Adrenal gland (tissue), 9 donors: ENCODE measurements at regions not wholly inside any gene's neighbourhood (a gene's known extent, or its start where the extent isn't known, plus 50 kb on each side); places are given as distances from the start of the nearest gene placed in this dataset.

Experiments used
- DNase-seq, 7 donors: peaks; one replicate each; pipeline ENCODE4 v3.0.0-alpha.2; 2019 to 2020
- H3K27ac ChIP-seq, 5 donors: fragments of 200-600 bp; sonication (generic) in 4 of 5; 1 replicate in 3 of 5; 2 replicates in 2 of 5; pipeline versions ENCODE4 v1.5.1 to v1.8.0; 2016 to 2020; ENCODE audit warnings: mild to moderate bottlenecking in 1 of 5
- H3K27me3 ChIP-seq: fragments of 200-600 bp; 2 replicates; pipeline ENCODE4 v1.8.0; 2021
- H3K36me3 ChIP-seq, 2 donors: fragments of 200-600 bp; replicated peaks in 1 of 2; 1 replicate in 1 of 2; 2 replicates in 1 of 2; pipeline versions ENCODE4 v1.5.1 to v1.8.0; 2018 to 2022
- H3K4me1 ChIP-seq, 2 donors: fragments of 200-600 bp; replicated peaks in 1 of 2; 1 replicate in 1 of 2; 2 replicates in 1 of 2; pipeline versions ENCODE4 v1.5.1 to v1.8.0; 2018 to 2021
- H3K4me3 ChIP-seq, 4 donors: fragments of 200-600 bp; sonication (generic) in 3 of 4; one replicate each; pipeline ENCODE4 v1.5.1; 2016 to 2018
- H3K9me3 ChIP-seq, 3 donors: fragments of 200-600 bp; sonication (generic) in 1 of 3; replicated peaks in 1 of 3; 1 replicate in 2 of 3; 2 replicates in 1 of 3; pipeline versions ENCODE4 v1.5.1 to v1.8.0; 2016 to 2021
- POLR2A ChIP-seq, 2 donors: fragments of 450-650 bp; IDR thresholded peaks; one replicate each; pipeline ENCODE4 v1.6.1; 2017; ENCODE audit warnings: antibody characterized with exemption in 2 of 2, mild to moderate bottlenecking in 2 of 2, moderate library complexity in 1 of 2
- WGBS, 4 donors: extraction: QIAGEN DNeasy Blood & Tissue Kit in 2 of 4; methylation state at CpG; one replicate each; pipeline versions ENCODE4 v1.1.5 to v1.1.7; 2013 to 2017; 5-methylcytosine and 5-hydroxymethylcytosine counted together
- intact Hi-C, 2 donors: fragments of 100-400 bp; cut with DNase I; formaldehyde crosslinking; loops; one replicate each; pipeline versions ENCODE4 v1.14.1 to v1.15.0; 2022 to 2023
- TF ChIP-seq, protein P1 (sequence below), 6 experiments: fragments of 450-650 bp in 4 of 6; fragments of 200-600 bp in 2 of 6; sonication (generic) in 1 of 6; IDR thresholded peaks; 1 replicate in 5 of 6; 2 replicates in 1 of 6; pipeline versions ENCODE4 v1.5.1 to v1.8.0; 2016 to 2021; ENCODE audit warnings: antibody characterized with exemption in 6 of 6, mild to moderate bottlenecking in 2 of 6, moderate library complexity in 1 of 6
- donor health status: healthy with polysubstance abuse.
- donor health status: Bipolar disorder and iron deficiency.
- donor health status: DM: yes; HTN: yes; CAD: no.
- donor health status: DM: no; HTN: no; CAD: no.
- donor health status: DM: no; HTN: no; CAD: no.

DNA sequence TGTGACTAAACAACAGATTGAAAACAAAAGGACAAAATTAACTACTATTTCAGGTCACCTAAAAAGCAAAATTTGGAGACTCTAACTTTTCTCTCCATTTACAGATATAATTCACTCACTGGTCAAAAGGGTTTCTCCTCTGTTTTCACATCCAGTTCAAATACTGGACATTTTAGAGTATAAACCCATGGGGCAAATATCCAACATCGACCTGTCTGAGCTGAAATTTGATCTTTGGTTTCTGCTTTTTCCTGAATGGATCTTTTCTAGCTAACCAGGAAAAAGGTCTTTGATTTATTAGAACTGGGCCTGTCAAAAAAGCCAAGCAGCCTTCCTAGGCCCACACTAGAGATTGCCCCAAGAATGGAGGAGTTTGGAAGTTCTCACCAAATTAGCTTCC is 69.3 kb upstream of the SATB2 start:
- H3K27me3 ChIP-seq, result no peaks in the 10 kb centered on the region
- H3K36me3 ChIP-seq, result no peaks in the 10 kb centered on the region
- intact Hi-C loops, result no loop called here
- no peak for DNase-seq
- 68 to 88% (median 83%) methylated on average over 1 of the region's 1 CpG for WGBS, 4 donors
- no peak overlapping the region for H3K4me3 ChIP-seq
- H3K4me1 ChIP-seq, result no peaks in the 10 kb centered on the region
- no peak overlapping the region for H3K27ac ChIP-seq
- TF ChIP-seq POLR2A (IDR thresholded peaks at IDR 0.05), result no peak
- TF ChIP-seq, protein P1, sequence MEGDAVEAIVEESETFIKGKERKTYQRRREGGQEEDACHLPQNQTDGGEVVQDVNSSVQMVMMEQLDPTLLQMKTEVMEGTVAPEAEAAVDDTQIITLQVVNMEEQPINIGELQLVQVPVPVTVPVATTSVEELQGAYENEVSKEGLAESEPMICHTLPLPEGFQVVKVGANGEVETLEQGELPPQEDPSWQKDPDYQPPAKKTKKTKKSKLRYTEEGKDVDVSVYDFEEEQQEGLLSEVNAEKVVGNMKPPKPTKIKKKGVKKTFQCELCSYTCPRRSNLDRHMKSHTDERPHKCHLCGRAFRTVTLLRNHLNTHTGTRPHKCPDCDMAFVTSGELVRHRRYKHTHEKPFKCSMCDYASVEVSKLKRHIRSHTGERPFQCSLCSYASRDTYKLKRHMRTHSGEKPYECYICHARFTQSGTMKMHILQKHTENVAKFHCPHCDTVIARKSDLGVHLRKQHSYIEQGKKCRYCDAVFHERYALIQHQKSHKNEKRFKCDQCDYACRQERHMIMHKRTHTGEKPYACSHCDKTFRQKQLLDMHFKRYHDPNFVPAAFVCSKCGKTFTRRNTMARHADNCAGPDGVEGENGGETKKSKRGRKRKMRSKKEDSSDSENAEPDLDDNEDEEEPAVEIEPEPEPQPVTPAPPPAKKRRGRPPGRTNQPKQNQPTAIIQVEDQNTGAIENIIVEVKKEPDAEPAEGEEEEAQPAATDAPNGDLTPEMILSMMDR (IDR thresholded peaks at IDR 0.05), result no peak
- no peaks in the 10 kb centered on the region for H3K9me3 ChIP-seq

DNA sequence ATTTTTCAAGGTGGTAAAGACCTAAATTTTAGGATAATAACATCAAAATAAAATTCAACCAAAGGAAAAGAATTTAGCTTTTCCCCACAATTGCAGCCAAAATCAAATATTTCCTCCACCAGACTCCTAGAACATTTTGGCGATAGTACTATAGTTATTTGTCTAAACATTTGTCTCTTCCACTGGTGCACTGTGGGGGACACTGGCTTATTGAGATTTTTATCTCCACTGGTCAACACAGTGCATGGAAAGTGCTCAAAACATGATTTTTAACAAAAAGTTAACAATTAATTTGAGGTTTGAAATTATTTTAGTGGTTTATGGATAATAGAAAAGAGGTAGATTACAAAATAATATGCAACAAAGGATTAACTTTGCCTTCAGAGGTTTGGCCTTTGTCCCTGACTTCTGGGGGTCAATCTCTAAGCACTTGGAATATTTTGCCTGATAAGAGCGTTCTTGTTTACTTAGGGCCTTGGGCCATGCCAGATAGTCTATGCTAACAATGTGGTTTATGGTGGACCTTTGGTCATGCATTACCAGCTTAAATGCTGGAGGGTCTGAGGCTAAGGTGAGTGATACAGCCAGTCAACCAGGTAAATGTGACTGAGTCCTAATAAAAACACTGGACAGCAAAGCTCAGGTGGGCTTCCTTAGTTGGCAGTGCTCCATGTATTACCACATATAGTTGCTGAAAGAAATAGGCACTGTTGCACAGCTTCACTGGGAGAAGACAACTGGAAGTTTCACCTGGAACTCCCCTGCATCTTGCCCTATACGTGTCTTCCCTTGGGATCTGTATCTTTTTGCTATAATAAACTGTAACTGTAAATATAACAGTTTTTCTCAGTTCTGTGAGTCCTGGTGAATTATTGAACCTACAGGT is 67.2 kb upstream of the SATB2 start:
- Histone ChIP-seq H3K27me3 (no peaks in the 10 kb centered on the region), H3K9me3 (no peaks in the 10 kb centered on the region), H3K4me1 (no peaks in the 10 kb centered on the region), H3K4me3 (no peak overlapping the region), H3K36me3 (no peaks in the 10 kb centered on the region), H3K27ac (no peak overlapping the region)
- WGBS, 4 donors, result 73 to 78% (median 76%) methylated on average over 3 of the region's 3 CpGs
- TF ChIP-seq, protein P1 (IDR thresholded peaks at IDR 0.05), result no peak
- TF ChIP-seq POLR2A (IDR thresholded peaks at IDR 0.05), result no peak
- DNase-seq, result no peak
- intact Hi-C loops, result no loop called here

DNA sequence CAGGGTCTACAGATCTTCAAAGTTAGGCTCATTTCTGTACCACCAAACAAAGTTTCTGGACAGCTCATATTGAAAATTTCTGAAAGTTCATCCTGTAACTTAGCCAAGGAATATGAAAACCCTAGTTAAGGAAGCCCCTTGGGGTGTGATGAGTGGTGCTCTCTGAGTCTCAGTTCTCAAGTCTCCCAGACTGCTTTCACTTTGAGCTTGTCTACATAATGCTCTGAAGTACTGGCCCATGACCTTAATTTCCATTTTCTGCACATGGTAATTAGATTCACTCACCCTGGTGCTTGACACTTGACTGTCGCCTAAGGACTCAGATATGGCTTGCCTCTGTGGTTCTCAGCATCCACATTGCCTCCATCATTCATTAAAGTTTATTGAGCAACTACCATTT is 51.7 kb upstream of the SATB2 start:
- Histone ChIP-seq H3K9me3 (no peaks in the 10 kb centered on the region), H3K4me1 (no peaks in the 10 kb centered on the region), H3K36me3 (no peaks in the 10 kb centered on the region), H3K4me3 (no peak overlapping the region), H3K27me3 (peaks cover 12% of the 10 kb centered on the region), H3K27ac (no peak overlapping the region)
- DNase-seq, result no peak
- TF ChIP-seq, protein P1 (IDR thresholded peaks at IDR 0.05), result no peak
- no peak for TF ChIP-seq POLR2A (IDR thresholded peaks at IDR 0.05)
- intact Hi-C loops, result no loop called here
- 53 to 83% (median 64%) methylated on average over 1 of the region's 1 CpG for WGBS, 4 donors
